ENCODE measurements at regions not wholly inside any gene's neighbourhood (a gene's known extent, or its start where the extent isn't known, plus 50 kb on each side); places are given as distances from the start of the nearest gene placed in this dataset.
"Not testable (repeated sequence)": the region's sequence is repeated elsewhere in the genome, so short reads cannot be mapped to it uniquely, and the experiment has no call there.

DNA sequence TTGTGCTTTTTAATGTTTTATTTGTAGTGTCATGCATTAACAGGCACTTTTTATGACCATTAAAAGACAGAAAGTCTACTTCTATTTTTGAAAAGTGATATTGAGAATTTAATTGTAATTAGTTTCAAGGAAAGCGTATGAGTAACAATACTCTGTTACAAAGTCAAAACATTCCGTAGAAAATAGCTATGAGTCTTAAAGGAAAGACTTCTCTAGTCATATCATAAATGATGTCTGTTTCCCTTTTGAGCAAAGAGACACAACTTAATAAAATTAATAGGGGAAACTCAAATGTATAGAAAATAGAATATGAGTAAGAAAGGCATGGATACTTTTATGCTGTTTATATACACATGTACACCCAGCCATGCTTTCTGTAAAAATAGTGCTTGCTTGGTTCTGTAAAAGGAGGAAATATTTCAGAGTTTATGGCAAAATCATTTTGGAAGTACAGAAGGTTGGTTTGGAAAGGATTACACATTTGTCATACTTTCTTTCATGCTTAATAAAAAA lies 107.8 kb upstream of the AHI1 start:
- TF ChIP-seq, protein P1, sequence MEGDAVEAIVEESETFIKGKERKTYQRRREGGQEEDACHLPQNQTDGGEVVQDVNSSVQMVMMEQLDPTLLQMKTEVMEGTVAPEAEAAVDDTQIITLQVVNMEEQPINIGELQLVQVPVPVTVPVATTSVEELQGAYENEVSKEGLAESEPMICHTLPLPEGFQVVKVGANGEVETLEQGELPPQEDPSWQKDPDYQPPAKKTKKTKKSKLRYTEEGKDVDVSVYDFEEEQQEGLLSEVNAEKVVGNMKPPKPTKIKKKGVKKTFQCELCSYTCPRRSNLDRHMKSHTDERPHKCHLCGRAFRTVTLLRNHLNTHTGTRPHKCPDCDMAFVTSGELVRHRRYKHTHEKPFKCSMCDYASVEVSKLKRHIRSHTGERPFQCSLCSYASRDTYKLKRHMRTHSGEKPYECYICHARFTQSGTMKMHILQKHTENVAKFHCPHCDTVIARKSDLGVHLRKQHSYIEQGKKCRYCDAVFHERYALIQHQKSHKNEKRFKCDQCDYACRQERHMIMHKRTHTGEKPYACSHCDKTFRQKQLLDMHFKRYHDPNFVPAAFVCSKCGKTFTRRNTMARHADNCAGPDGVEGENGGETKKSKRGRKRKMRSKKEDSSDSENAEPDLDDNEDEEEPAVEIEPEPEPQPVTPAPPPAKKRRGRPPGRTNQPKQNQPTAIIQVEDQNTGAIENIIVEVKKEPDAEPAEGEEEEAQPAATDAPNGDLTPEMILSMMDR (conservative IDR thresholded peaks at IDR 0.05), result no peak

DNA sequence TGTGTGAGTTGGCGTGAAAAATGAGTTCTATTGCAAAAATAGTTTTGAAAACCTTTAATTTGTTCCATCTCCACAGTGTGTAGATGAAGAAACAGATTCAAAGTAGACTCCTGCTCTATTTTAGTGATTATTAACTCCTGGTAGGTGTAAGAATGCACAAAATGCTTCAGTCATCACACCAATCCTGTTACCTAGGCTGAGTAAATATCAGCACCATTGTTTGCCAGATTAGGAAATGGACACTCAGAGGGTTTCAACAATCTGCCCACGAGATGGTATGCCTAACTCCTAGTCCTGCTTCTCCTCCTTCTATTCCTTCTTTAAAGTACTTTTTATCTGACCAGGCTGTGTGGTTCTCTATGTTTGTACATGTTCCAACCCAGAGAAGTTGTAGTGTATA lies 108.9 kb upstream of the AHI1 start:
- DNase-seq (ENCODE audit: low read depth, low spot score), result no peak
- TF ChIP-seq, protein P1 (conservative IDR thresholded peaks at IDR 0.05), result no peak
- no peak overlapping the region for H3K4me3 Mint-ChIP-seq
- no peaks in the 10 kb centered on the region for H3K36me3 Mint-ChIP-seq (ENCODE audit: low read depth)
- no peak overlapping the region for H3K27ac Mint-ChIP-seq (ENCODE audit: unreplicated experiment)
- H3K4me1 Mint-ChIP-seq, result no peaks in the 10 kb centered on the region
- no peaks in the 10 kb centered on the region for H3K9me3 Mint-ChIP-seq
- H3K27me3 Mint-ChIP-seq (ENCODE audit: low read depth), result no peaks in the 10 kb centered on the region

More for the DNA sequence above, 107.8 kb upstream of the AHI1 start:
- Mint-ChIP-seq H3K27me3 (ENCODE audit: low read depth) (no peaks in the 10 kb centered on the region), H3K27ac (ENCODE audit: unreplicated experiment) (no peak overlapping the region), H3K4me3 (no peak overlapping the region), H3K9me3 (no peaks in the 10 kb centered on the region), H3K4me1 (no peaks in the 10 kb centered on the region), H3K36me3 (ENCODE audit: low read depth) (no peaks in the 10 kb centered on the region)
- no peak for DNase-seq (ENCODE audit: low read depth, low spot score)

DNA sequence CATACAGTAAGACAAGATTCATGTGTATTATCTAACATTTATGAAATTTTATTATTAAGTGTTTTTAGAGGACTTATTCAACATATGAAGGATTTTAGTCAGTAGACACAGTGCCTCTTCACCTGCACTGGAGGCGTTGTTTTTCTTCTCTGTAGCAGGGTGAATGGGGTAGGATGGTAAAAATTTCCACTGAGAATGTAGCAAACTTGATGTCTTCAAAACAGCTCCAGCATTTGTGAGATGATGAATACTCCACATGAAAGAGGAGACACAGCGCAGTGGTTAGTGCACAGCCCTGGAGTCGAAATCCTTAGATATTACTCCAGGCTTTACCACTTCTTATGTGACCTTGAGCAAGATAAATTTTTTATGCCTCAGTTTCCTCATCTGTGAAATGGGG lies 110.5 kb upstream of the AHI1 start:
- Mint-ChIP-seq H3K36me3 (ENCODE audit: low read depth) (no peaks in the 10 kb centered on the region), H3K4me3 (no peak overlapping the region), H3K27ac (ENCODE audit: unreplicated experiment) (no peak overlapping the region), H3K9me3 (no peaks in the 10 kb centered on the region), H3K4me1 (no peaks in the 10 kb centered on the region), H3K27me3 (ENCODE audit: low read depth) (no peaks in the 10 kb centered on the region)
- no peak for DNase-seq (ENCODE audit: low read depth, low spot score)
- TF ChIP-seq, protein P1 (conservative IDR thresholded peaks at IDR 0.05), result no peak

DNA sequence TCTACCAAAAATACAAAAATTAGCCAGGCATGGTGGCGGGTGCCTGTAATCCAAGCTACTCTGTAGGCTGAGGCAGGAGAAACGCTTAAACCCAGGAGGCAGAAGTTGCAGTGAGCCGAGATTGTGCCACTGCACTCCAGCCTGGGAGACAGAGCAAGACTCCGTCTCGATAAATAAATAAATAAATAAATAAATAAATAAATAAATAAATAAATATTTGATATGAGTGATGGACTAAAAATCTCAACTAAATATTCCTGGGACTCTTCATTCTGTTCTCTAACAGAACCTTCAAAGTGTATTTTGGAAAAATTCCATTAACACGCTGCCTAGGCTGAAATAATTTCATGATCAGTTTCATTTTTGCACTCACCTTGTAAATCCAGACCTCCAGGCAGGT lies 112.7 kb upstream of the AHI1 start:
- H3K27ac Mint-ChIP-seq (ENCODE audit: unreplicated experiment); H3K36me3 Mint-ChIP-seq (ENCODE audit: low read depth); H3K4me1 Mint-ChIP-seq; H3K27me3 Mint-ChIP-seq (ENCODE audit: low read depth); H3K9me3 Mint-ChIP-seq; H3K4me3 Mint-ChIP-seq; DNase-seq (ENCODE audit: low read depth, low spot score): not testable (repeated sequence)

DNA sequence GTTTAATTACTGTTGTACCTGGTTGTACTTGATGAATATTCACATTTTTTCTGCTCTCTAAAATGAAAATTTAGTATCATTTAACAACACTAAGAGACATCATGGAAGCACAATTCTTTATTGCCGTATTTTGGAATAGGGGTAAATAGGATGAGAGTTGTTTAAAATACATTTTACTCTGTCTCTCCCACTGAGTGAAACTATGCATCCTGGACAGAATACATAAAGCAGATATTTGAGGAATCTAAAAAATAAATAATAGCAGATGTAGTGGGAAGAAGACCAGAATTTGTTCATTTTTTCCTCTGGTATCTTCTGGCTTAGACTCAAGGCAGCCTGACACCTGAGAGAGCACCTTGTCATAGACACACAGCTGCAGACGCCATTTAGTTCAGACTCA lies 119.1 kb upstream of the AHI1 start:
- TF ChIP-seq, protein P1 (conservative IDR thresholded peaks at IDR 0.05), result no peak
- Mint-ChIP-seq H3K36me3 (ENCODE audit: low read depth) (no peaks in the 10 kb centered on the region), H3K4me1 (no peaks in the 10 kb centered on the region), H3K4me3 (no peak overlapping the region), H3K27ac (ENCODE audit: unreplicated experiment) (no peak overlapping the region), H3K9me3 (no peaks in the 10 kb centered on the region), H3K27me3 (ENCODE audit: low read depth) (no peaks in the 10 kb centered on the region)
- DNase-seq (ENCODE audit: low read depth, low spot score), result no peak

DNA sequence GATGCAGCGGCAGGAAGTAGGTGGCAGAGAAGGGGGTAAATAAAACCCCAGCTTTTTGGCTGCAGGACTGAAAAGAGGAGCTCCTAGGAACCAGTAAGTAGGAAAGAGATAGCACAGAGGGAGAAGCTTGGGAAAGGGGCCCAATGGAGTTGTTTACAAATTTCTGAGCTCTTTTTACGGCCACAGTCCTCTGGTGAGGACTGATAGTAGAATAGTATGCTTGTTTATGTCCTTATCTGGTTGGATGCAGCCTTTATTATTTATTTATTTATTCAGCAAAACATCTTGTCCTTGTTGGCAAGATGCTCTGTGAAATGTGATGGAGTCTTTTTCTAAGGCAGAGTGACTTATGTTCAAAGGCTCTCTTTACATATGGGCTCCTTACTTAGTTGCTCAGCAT lies 119.7 kb upstream of the AHI1 start:
- no peaks in the 10 kb centered on the region for H3K36me3 Mint-ChIP-seq (ENCODE audit: low read depth)

More for the DNA sequence above, 119.7 kb upstream of the AHI1 start:
- Mint-ChIP-seq H3K27ac (ENCODE audit: unreplicated experiment) (no peak overlapping the region), H3K9me3 (no peaks in the 10 kb centered on the region), H3K4me3 (no peak overlapping the region), H3K4me1 (no peaks in the 10 kb centered on the region), H3K27me3 (ENCODE audit: low read depth) (no peaks in the 10 kb centered on the region)
- no peak for DNase-seq (ENCODE audit: low read depth, low spot score)
- TF ChIP-seq, protein P1 (conservative IDR thresholded peaks at IDR 0.05), result no peak

Data from neural crest cell (in vitro differentiated cells).